ENCODE measurements at regions not wholly inside any gene's neighbourhood (a gene's known extent, or its start where the extent isn't known, plus 50 kb on each side); places are given as distances from the start of the nearest gene placed in this dataset.

DNA sequence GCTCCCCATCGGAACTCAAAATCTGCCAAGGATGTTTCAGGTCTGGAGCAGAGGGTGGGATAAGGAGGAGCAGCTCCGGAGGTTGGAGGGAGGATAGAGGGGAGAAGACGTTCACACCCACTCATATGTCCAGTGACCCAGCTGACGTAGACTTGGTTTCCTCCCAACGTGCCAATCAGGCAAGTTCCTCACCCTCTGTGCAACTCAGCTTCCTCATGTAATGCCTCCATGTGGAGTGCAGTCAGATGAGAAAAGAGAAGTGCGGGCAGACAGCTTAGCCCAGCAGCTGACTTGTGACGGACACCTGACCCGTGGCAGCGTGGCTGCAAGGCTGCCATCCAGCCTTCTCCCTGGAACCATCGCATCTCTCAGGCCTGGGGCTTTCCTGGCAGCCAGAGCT is 86.8 kb downstream of the NPTX2 start:
- no peak for TF ChIP-seq ZFX (IDR thresholded peaks at IDR 0.05)
- TF ChIP-seq, protein P1, sequence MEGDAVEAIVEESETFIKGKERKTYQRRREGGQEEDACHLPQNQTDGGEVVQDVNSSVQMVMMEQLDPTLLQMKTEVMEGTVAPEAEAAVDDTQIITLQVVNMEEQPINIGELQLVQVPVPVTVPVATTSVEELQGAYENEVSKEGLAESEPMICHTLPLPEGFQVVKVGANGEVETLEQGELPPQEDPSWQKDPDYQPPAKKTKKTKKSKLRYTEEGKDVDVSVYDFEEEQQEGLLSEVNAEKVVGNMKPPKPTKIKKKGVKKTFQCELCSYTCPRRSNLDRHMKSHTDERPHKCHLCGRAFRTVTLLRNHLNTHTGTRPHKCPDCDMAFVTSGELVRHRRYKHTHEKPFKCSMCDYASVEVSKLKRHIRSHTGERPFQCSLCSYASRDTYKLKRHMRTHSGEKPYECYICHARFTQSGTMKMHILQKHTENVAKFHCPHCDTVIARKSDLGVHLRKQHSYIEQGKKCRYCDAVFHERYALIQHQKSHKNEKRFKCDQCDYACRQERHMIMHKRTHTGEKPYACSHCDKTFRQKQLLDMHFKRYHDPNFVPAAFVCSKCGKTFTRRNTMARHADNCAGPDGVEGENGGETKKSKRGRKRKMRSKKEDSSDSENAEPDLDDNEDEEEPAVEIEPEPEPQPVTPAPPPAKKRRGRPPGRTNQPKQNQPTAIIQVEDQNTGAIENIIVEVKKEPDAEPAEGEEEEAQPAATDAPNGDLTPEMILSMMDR (conservative IDR thresholded peaks at IDR 0.05): no peak
- H3K27ac ChIP-seq: no peak overlapping the region

DNA sequence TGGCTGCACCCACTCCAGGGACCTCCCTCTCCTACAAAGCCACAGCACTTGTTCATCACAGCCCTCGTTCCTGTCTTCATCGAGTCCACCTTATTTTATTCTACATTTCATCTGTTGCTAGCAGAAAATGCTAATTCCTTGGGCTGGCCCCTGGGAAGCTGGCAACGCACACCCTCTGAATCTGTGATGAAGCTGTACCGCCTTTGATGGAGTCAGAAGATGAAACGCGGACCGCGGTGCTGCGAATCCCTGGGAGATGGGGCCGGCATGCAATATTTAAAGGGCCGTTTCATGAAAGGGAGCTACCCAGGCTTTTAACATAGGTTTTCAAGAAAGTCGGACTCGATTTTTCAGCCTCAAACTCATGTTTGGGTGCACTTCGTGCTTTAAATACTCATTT is 88.5 kb downstream of the NPTX2 start:
- H3K27ac ChIP-seq: no peak overlapping the region

DNA sequence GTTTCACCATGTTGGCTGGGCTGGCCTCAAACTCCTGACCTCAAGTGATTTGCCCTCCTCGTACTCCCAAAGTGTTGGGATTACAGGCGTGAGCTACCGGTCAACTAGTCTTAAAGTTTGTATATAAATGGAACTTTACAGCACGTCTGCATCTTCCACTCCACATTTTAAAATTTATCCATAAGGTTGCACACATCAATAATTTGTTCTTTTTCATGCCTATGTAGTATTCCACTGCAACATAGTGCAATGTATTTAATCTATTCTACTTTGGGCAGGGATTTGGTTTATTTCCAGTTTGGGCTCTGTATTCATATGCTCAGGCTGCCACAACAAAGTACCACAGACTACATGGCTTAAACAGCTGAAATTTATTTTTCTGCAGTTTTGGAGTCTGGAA is 90.0 kb downstream of the NPTX2 start:
- H3K27ac ChIP-seq: no peak overlapping the region
- no peak for TF ChIP-seq ZFX (IDR thresholded peaks at IDR 0.05)
- TF ChIP-seq, protein P1 (conservative IDR thresholded peaks at IDR 0.05): no peak

More for the DNA sequence above, 88.5 kb downstream of the NPTX2 start:
- TF ChIP-seq, protein P1 (conservative IDR thresholded peaks at IDR 0.05): no peak
- no peak for TF ChIP-seq ZFX (IDR thresholded peaks at IDR 0.05)

DNA sequence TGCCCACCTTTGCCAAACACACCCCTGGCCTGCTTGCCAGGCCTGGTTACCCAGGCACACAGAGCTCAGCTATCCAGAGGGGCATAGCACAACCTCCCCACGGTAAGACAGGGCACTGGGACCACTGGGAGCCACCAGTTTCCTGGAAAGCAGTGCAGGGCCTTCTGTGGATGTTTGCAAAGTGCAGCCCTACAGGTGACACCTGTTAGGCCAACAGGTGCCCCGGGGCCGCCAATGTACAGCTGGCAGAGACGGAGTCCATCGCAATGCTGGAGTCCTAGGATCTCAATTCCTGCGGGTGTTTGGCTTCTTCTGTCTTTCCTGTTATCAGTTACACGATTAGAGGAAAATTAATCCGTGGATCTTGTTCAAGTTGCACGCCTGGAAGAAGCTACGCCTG is 94.9 kb downstream of the NPTX2 start:
- H3K27ac ChIP-seq: no peak overlapping the region

DNA sequence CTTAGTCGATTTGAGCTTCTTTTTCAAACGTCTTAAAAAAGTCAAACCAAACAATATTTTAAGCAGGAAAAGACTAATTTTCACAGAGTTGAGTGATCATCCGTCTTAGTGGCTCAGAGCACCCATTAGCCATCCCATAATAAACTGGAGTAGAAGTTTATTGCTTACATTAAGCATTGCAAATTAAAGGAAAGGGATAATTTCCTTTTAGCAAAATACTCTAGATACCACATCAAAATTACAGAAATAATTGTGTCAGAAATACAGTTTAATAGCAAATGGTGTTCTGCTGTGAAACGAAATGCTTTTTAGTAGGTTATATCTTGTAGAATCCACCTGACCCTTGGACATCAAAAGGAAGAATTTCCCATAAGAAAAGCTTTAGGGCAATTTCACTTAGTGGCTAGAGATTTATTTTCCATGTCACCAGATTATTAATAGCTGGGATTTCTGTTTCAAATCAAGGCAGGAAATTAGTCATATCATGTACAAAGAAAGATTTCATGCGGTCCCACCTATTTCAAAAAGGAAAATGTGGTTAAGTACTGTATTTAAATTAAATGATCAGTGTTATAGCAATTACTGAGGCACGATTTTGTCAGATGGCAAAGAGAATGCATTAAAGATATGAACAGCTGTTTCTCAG is 96.2 kb downstream of the NPTX2 start:
- H3K27ac ChIP-seq: no peak overlapping the region
- TF ChIP-seq, protein P1 (conservative IDR thresholded peaks at IDR 0.05): no peak
- TF ChIP-seq ZFX (IDR thresholded peaks at IDR 0.05): no peak

More for the DNA sequence above, 94.9 kb downstream of the NPTX2 start:
- TF ChIP-seq, protein P1 (conservative IDR thresholded peaks at IDR 0.05): no peak
- no peak for TF ChIP-seq ZFX (IDR thresholded peaks at IDR 0.05)

DNA sequence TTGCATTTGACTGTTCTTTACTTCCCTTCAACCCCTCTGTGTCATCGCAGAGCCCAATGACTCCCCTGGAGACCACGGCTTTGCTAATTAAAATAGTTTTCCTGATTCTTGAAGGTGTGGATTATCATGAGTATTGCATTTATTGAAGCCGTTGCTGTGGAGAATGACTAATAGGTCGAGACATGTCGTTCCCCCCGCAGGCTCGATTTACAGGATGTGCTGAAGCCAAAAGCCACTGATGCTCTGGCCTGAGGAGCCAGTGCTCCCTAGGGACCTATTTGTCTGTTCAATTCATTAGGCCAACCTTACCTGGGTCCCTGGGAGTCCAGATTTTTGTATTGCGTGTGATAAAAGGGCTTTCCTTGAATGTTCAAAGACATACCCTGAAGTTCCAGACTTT is 102.3 kb downstream of the NPTX2 start:
- TF ChIP-seq, protein P1 (conservative IDR thresholded peaks at IDR 0.05): no peak
- no peak for TF ChIP-seq ZFX (IDR thresholded peaks at IDR 0.05)

DNA sequence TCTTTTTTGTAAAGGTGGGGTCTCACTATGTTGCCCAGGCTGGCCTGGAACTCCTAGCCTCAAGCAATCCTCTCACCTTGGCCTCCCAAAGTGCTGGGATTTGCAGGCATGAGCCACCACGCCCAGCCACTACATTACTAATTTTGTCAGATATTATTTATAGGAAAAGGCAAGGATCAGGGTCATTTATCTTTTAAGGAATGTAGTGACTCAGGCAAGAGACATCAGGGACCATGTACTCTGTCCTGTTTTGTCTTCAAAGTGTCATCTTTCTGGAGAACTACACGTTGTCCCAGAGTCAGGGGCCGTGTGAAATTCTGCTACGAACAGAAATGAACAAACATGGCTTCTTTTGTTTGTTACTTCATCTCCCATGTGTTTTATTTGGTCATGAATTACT is 105.3 kb downstream of the NPTX2 start:
- no peak overlapping the region for H3K27ac ChIP-seq
- no peak for TF ChIP-seq ZFX (IDR thresholded peaks at IDR 0.05)
- TF ChIP-seq, protein P1 (conservative IDR thresholded peaks at IDR 0.05): no peak

More for the DNA sequence above, 102.3 kb downstream of the NPTX2 start:
- no peak overlapping the region for H3K27ac ChIP-seq
